GM12874 (cell line): ENCODE measurements at regions not wholly inside any gene's neighbourhood (a gene's known extent, or its start where the extent isn't known, plus 50 kb on each side); places are given as distances from the start of the nearest gene placed in this dataset.
A peak's percentile ranks its signal among the peaks of the same experiment; 100 is the strongest.

Experiments
- CTCF ChIP-seq: IDR thresholded peaks from 2 replicates; pipeline ENCODE4 v1.5.1; 2011; ENCODE audit warnings: low read depth, mild to moderate bottlenecking, control low read depth, low read length, moderate library complexity; ENCODE audit not compliant: insufficient read depth

DNA sequence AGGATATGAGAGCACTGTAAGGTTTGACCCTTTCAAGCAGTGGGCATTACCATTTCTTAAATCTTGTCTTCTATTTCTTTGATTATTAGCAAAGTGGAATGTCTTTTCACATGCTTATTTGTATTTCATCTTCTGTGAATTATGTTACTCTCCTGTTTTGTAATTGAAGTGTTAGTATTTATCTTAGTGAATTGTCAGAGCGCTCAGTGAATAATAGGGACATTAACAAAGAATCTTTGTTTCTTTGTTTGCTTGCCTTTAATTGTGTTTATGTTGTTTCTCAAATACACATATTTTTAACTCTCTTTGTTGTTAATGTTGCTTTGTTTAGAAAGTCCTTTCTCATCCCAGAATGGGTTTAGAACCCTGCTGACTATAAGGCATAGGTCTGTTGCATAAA, 259.3 kb downstream of the RRAGC start:
- TF ChIP-seq CTCF: no peak

GRCh38 chr1:38598118-38598517, 261.5 kb downstream of the RRAGC start:
- no peak for TF ChIP-seq CTCF

- TF ChIP-seq CTCF: no peak
Observed at GRCh38 chr1:38589036-38589435, 270.5 kb downstream of the RRAGC start.

GRCh38 chr1:38587766-38588165, 271.8 kb downstream of the RRAGC start:
- TF ChIP-seq CTCF: no peak

- peak; percentile 98 for TF ChIP-seq CTCF
Observed at GRCh38 chr1:38586993-38587646, 272.5 kb downstream of the RRAGC start.

DNA sequence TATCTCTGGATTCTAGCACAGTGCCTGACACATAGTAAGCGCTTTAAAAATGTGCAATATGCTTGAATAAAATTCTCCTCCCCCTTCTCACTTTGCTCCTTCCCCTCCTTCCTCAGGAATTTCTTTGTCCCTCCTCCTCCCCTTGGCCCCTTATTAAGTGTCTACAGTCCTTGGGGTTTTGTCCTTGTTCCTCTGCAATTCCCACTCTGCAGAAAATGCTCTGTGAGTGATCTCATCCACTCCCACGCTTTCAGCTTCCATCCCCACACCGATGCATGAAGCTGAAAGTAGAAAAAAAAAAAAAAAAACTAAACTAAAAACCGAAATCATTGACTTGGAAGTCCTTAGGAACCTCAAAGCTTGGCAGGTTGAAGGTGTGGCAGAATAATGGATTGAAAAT, 273.6 kb downstream of the RRAGC start:
- no peak for TF ChIP-seq CTCF

DNA sequence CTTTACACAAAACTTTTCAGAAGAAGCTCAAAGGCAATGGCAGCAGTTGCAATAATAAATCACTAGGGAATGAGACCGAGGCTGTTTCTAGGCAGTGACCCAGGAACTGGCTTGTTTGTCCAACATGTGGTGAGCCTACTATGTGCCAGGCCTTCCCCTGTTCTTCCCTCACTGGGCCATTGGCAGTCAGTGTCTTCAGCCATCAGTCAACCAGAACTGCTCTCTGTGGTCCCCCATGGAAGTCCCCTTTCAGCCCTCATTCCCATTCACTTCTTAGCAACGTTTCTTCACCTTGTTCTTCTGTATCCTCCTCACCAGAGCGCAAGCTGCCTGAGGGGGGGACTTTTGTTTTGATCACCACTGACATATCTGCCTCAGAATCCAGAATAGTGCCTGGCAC, 274.1 kb downstream of the RRAGC start:
- TF ChIP-seq CTCF: no peak
